ENCODE measurements at regions not wholly inside any gene's neighbourhood (a gene's known extent, or its start where the extent isn't known, plus 50 kb on each side); places are given as distances from the start of the nearest gene placed in this dataset.
"Not testable (repeated sequence)": the region's sequence is repeated elsewhere in the genome, so short reads cannot be mapped to it uniquely, and the experiment has no call there.

DNA sequence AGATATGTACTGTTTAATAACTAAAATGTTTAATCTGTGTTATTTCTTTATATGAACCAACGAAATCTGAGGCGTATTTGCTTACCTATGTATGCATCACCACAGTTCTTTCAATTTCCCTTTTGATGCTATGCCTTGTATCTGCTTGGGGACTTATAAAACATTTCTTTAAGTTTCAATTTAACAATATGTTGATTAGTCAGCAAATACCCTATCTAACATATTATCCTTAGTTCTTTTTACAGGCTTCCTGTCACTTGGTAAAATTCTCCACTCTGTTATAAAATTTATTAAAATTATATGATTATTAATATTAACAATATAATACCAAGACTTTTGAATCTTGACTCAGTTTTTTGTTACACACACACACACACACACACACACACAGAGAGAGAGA is 174.3 kb downstream of the CPS1 start:
- TF ChIP-seq, protein P1, sequence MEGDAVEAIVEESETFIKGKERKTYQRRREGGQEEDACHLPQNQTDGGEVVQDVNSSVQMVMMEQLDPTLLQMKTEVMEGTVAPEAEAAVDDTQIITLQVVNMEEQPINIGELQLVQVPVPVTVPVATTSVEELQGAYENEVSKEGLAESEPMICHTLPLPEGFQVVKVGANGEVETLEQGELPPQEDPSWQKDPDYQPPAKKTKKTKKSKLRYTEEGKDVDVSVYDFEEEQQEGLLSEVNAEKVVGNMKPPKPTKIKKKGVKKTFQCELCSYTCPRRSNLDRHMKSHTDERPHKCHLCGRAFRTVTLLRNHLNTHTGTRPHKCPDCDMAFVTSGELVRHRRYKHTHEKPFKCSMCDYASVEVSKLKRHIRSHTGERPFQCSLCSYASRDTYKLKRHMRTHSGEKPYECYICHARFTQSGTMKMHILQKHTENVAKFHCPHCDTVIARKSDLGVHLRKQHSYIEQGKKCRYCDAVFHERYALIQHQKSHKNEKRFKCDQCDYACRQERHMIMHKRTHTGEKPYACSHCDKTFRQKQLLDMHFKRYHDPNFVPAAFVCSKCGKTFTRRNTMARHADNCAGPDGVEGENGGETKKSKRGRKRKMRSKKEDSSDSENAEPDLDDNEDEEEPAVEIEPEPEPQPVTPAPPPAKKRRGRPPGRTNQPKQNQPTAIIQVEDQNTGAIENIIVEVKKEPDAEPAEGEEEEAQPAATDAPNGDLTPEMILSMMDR (IDR thresholded peaks at IDR 0.05): no peak

DNA sequence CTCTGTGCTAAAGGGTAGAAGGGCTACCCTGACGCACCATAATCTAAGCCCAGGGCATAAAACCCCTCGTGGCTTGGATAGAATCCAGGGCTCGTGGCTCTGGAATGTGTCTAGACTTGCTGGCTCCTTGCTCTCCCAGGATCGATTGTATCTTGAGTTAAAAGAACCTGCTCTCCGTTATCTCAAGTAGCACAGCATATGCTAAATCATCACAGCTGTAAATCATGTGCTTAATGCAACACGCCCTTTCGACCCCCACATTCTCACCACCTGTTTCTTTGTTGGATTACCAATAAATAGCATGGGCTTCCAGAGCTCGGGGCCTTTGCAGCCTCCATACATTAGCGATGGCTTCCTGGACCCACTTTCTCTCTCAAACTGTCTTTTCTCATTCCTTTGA is 190.4 kb downstream of the CPS1 start:
- H3K27me3 Mint-ChIP-seq (ENCODE audit: unreplicated experiment); H3K27ac Mint-ChIP-seq (ENCODE audit: unreplicated experiment); DNase-seq (ENCODE audit: extremely low spot score, unreplicated experiment); H3K4me3 Mint-ChIP-seq (ENCODE audit: unreplicated experiment); H3K9me3 Mint-ChIP-seq (ENCODE audit: unreplicated experiment); H3K4me1 Mint-ChIP-seq (ENCODE audit: unreplicated experiment); H3K36me3 Mint-ChIP-seq (ENCODE audit: unreplicated experiment): not testable (repeated sequence)

More for the DNA sequence above, 174.3 kb downstream of the CPS1 start:
- DNase-seq (ENCODE audit: extremely low spot score, unreplicated experiment): no peak
- no peaks in the 10 kb centered on the region for H3K9me3 Mint-ChIP-seq (ENCODE audit: unreplicated experiment)
- H3K36me3 Mint-ChIP-seq (ENCODE audit: unreplicated experiment): no peaks in the 10 kb centered on the region
- H3K27me3 Mint-ChIP-seq (ENCODE audit: unreplicated experiment): peaks cover 4% of the 10 kb centered on the region
- H3K4me3 Mint-ChIP-seq (ENCODE audit: unreplicated experiment): no peak overlapping the region
- no peaks in the 10 kb centered on the region for H3K4me1 Mint-ChIP-seq (ENCODE audit: unreplicated experiment)
- no peak overlapping the region for H3K27ac Mint-ChIP-seq (ENCODE audit: unreplicated experiment)

DNA sequence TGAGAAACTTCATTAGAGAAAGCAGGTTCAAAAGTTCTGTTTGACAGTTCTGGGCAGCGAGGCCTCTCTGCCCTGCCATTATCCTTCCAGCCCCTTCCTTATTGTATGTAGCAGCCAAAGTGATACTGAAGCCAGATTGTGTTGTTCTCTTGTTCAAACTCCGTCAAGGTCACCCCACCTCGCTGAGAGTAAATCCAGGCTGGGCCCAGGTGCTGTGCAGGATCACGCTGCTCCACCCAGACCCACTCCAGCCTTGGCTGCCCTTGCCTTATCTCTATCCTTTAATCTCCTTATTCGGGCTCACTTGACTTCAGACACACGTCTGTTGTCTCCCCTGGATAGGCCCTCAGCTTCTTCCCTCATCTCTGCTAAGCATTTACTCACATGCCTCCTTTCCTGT is 196.1 kb downstream of the CPS1 start:
- Mint-ChIP-seq H3K4me1 (ENCODE audit: unreplicated experiment) (no peaks in the 10 kb centered on the region), H3K27ac (ENCODE audit: unreplicated experiment) (no peak overlapping the region)

DNA sequence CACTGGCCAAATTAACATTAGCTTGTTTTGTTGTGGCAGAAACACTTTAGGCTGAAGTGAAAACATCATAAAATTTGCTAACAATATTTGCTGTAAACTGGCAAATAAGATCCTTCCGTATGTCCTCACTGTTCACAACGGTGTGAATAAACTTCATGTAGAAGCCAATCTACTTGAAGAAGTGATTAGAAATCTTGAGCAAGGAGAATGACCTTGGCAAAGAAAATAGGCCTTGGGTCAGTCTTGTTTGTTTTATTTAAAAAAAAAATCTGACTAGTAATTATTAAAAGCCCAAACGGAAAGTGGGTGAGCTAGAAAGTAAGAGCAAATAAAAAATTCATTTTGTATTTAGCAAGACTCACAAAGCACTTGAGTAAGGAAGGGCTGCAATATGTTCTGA is 197.0 kb downstream of the CPS1 start:
- DNase-seq (ENCODE audit: extremely low spot score, unreplicated experiment): no peak
- Mint-ChIP-seq H3K4me3 (ENCODE audit: unreplicated experiment) (no peak overlapping the region), H3K9me3 (ENCODE audit: unreplicated experiment) (no peaks in the 10 kb centered on the region), H3K4me1 (ENCODE audit: unreplicated experiment) (no peaks in the 10 kb centered on the region), H3K27ac (ENCODE audit: unreplicated experiment) (no peak overlapping the region), H3K36me3 (ENCODE audit: unreplicated experiment) (no peaks in the 10 kb centered on the region), H3K27me3 (ENCODE audit: unreplicated experiment) (no peaks in the 10 kb centered on the region)
- TF ChIP-seq, protein P1 (IDR thresholded peaks at IDR 0.05): no peak

More for the DNA sequence above, 196.1 kb downstream of the CPS1 start:
- Mint-ChIP-seq H3K36me3 (ENCODE audit: unreplicated experiment) (no peaks in the 10 kb centered on the region), H3K4me3 (ENCODE audit: unreplicated experiment) (no peak overlapping the region), H3K27me3 (ENCODE audit: unreplicated experiment) (no peaks in the 10 kb centered on the region), H3K9me3 (ENCODE audit: unreplicated experiment) (no peaks in the 10 kb centered on the region)
- no peak for DNase-seq (ENCODE audit: extremely low spot score, unreplicated experiment)
- TF ChIP-seq, protein P1 (IDR thresholded peaks at IDR 0.05): no peak

DNA sequence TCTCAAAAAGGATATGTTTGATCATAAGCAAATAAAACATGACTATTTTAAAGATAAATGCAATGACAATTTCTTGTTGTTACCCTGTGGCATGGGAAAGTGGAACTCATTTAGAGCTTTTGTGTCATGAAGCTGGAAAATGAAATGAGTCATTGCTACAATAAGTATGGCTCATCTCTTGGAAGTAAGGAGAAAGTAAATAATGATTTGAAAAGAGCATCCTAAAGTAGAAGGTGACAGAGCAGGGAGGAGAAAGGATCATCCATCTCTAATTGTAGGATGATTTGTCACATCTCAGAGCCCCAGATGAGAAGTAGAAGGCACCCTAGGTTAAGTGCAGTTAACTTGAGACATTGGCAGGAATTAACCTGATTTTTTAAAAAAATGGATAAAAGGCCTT is 200.5 kb downstream of the CPS1 start:
- Mint-ChIP-seq H3K36me3 (ENCODE audit: unreplicated experiment) (no peaks in the 10 kb centered on the region), H3K27me3 (ENCODE audit: unreplicated experiment) (no peaks in the 10 kb centered on the region), H3K9me3 (ENCODE audit: unreplicated experiment) (no peaks in the 10 kb centered on the region), H3K27ac (ENCODE audit: unreplicated experiment) (no peak overlapping the region), H3K4me1 (ENCODE audit: unreplicated experiment) (no peaks in the 10 kb centered on the region), H3K4me3 (ENCODE audit: unreplicated experiment) (no peak overlapping the region)
- TF ChIP-seq, protein P1 (IDR thresholded peaks at IDR 0.05): no peak
- no peak for DNase-seq (ENCODE audit: extremely low spot score, unreplicated experiment)

Data from osteocyte (in vitro differentiated cells).